Tibial nerve (tissue), 4 donors: ENCODE measurements at regions not wholly inside any gene's neighbourhood (a gene's known extent, or its start where the extent isn't known, plus 50 kb on each side); places are given as distances from the start of the nearest gene placed in this dataset.

ENCODE experiments used
- EP300 ChIP-seq, 2 donors: sonication (generic); formaldehyde crosslinking; IDR thresholded peaks; one replicate each; pipeline ENCODE4 v1.6.1; 2017; ENCODE audit warnings: antibody characterized with exemption in 2 of 2, mild to moderate bottlenecking in 1 of 2
- TF ChIP-seq, protein P1 (sequence below), 5 experiments: fragments of 200-600 bp in 3 of 5; fragments of 450-650 bp in 2 of 5; sonication (generic) in 3 of 5; IDR thresholded peaks; one replicate each; pipeline ENCODE4 v1.5.1; 2016 to 2019; ENCODE audit warnings: antibody characterized with exemption in 5 of 5, mild to moderate bottlenecking in 3 of 5, moderate library complexity in 2 of 5

- TF ChIP-seq, protein P1, sequence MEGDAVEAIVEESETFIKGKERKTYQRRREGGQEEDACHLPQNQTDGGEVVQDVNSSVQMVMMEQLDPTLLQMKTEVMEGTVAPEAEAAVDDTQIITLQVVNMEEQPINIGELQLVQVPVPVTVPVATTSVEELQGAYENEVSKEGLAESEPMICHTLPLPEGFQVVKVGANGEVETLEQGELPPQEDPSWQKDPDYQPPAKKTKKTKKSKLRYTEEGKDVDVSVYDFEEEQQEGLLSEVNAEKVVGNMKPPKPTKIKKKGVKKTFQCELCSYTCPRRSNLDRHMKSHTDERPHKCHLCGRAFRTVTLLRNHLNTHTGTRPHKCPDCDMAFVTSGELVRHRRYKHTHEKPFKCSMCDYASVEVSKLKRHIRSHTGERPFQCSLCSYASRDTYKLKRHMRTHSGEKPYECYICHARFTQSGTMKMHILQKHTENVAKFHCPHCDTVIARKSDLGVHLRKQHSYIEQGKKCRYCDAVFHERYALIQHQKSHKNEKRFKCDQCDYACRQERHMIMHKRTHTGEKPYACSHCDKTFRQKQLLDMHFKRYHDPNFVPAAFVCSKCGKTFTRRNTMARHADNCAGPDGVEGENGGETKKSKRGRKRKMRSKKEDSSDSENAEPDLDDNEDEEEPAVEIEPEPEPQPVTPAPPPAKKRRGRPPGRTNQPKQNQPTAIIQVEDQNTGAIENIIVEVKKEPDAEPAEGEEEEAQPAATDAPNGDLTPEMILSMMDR (IDR thresholded peaks at IDR 0.05), result no peak
- TF ChIP-seq EP300 (IDR thresholded peaks at IDR 0.05), result no peak
Measured at GRCh38 chr12:58809064-58809607, 111.2 kb downstream of the LRIG3 start.
